Testis (tissue), 2 donors: ENCODE measurements at regions not wholly inside any gene's neighbourhood (a gene's known extent, or its start where the extent isn't known, plus 50 kb on each side); places are given as distances from the start of the nearest gene placed in this dataset.

ENCODE experiments used
- POLR2A ChIP-seq: fragments of 450-650 bp; IDR thresholded peaks from one replicate; pipeline ENCODE4 v1.6.1; 2017; ENCODE audit warnings: antibody characterized with exemption, mild to moderate bottlenecking, moderate library complexity
- TF ChIP-seq, protein P1 (sequence below), 3 experiments: fragments of 450-650 bp in 2 of 3; fragments of 200-600 bp in 1 of 3; sonication (generic) in 1 of 3; IDR thresholded peaks; one replicate each; pipeline ENCODE4 v1.5.1; 2016 to 2019; ENCODE audit warnings: antibody characterized with exemption in 3 of 3, mild to moderate bottlenecking in 2 of 3, moderate library complexity in 1 of 3

DNA sequence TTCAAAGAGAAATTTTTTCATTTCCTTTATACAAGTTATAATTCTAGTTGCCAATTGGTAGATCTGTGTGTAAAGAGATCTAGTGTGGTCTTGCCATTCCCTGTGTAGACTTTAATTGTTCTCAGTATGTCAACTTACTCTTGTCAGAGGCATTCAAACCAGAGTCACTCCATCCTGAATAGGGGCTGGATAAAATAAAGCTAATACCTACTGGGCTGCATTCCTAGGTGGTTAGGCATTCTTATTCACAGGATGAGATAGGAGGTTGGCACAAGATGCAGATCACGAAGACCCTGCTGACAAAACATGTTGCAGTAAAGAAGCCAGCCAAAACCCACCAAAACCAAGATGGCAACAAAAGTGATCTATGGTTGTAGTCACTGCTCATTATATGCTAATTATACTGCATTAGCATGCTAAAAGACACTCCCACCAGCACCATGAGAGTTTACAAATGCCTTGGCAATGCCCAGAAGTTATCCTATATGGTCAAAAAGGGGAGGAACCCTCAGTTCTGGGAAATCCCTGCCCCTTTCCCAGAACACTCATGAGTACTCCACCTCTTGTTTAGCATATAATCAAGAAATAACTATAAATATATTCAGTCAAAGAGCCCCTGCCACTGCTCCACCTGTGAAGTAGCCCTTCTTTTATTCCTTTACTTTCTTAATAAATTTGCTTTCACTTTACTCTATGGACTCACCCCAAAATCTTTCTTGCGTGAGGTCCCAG, 74.0 kb upstream of the ADAMTS5 start:
- TF ChIP-seq, protein P1, sequence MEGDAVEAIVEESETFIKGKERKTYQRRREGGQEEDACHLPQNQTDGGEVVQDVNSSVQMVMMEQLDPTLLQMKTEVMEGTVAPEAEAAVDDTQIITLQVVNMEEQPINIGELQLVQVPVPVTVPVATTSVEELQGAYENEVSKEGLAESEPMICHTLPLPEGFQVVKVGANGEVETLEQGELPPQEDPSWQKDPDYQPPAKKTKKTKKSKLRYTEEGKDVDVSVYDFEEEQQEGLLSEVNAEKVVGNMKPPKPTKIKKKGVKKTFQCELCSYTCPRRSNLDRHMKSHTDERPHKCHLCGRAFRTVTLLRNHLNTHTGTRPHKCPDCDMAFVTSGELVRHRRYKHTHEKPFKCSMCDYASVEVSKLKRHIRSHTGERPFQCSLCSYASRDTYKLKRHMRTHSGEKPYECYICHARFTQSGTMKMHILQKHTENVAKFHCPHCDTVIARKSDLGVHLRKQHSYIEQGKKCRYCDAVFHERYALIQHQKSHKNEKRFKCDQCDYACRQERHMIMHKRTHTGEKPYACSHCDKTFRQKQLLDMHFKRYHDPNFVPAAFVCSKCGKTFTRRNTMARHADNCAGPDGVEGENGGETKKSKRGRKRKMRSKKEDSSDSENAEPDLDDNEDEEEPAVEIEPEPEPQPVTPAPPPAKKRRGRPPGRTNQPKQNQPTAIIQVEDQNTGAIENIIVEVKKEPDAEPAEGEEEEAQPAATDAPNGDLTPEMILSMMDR (IDR thresholded peaks at IDR 0.05), result no peak
- no peak for TF ChIP-seq POLR2A
